Stomach (tissue), 8 donors: ENCODE measurements at regions not wholly inside any gene's neighbourhood (a gene's known extent, or its start where the extent isn't known, plus 50 kb on each side); places are given as distances from the start of the nearest gene placed in this dataset.

Experiments
- DNase-seq, 2 donors: peaks; one replicate each; pipeline versions ENCODE4 v3.0.0 to v3.0.0-alpha.2; 2013 to 2019
- H3K27ac ChIP-seq, 5 donors: fragments of 200-600 bp in 4 of 5; sonication (generic) in 4 of 5; one replicate each; pipeline ENCODE4 v1.5.1; 2013 to 2019; ENCODE audit warnings: mild to moderate bottlenecking in 1 of 5, moderate library complexity in 1 of 5
- H3K27me3 ChIP-seq, 3 donors: fragments of 200-600 bp; sonication (generic); one replicate each; pipeline ENCODE4 v1.5.1; 2017 to 2019; ENCODE audit warnings: mixed run types in 1 of 3
- H3K36me3 ChIP-seq, 4 donors: fragments of 200-600 bp; sonication (generic); 1 replicate in 3 of 4; 2 replicates in 1 of 4; pipeline ENCODE4 v1.5.1; 2016 to 2019
- H3K4me1 ChIP-seq, 4 donors: fragments of 200-600 bp; sonication (generic); one replicate each; pipeline ENCODE4 v1.5.1; 2016 to 2019
- H3K4me3 ChIP-seq, 4 donors: fragments of 200-600 bp; sonication (generic) in 3 of 4; one replicate each; pipeline ENCODE4 v1.5.1; 2016 to 2019; ENCODE audit warnings: mild to moderate bottlenecking in 1 of 4
- H3K9me3 ChIP-seq, 4 donors: fragments of 200-600 bp; sonication (generic); one replicate each; pipeline ENCODE4 v1.5.1; 2016 to 2019
- EP300 ChIP-seq: sonication (generic); formaldehyde crosslinking; IDR thresholded peaks from one replicate; pipeline ENCODE4 v1.6.1; 2017; ENCODE audit warnings: antibody characterized with exemption
- POLR2A ChIP-seq, 4 donors: fragments of 450-650 bp; IDR thresholded peaks; one replicate each; pipeline ENCODE4 v1.6.1; 2016; ENCODE audit warnings: antibody characterized with exemption in 4 of 4, control low read depth in 2 of 4, mild to moderate bottlenecking in 1 of 4, moderate library complexity in 1 of 4
- POLR2AphosphoS5 ChIP-seq, 3 donors: sonication (generic); formaldehyde crosslinking; IDR thresholded peaks; one replicate each; pipeline ENCODE4 v1.6.1; 2016; ENCODE audit warnings: antibody characterized with exemption in 3 of 3
- WGBS, 5 donors: extraction: QIAGEN DNeasy Blood & Tissue Kit in 3 of 5; methylation state at CpG; one replicate each; pipeline versions ENCODE4 v1.1.5 to v1.1.7; 2013 to 2018; 5-methylcytosine and 5-hydroxymethylcytosine counted together
- intact Hi-C: fragments of 100-400 bp; cut with DNase I; formaldehyde crosslinking; loops from one replicate; pipeline ENCODE4 v1.15.1; 2023; ENCODE audit warnings: low total_unique reads
- TF ChIP-seq, protein P1 (sequence below), 7 experiments: fragments of 450-650 bp in 4 of 7; fragments of 200-600 bp in 3 of 7; sonication (generic) in 3 of 7; IDR thresholded peaks; one replicate each; pipeline ENCODE4 v1.5.1; 2016 to 2019; ENCODE audit warnings: antibody characterized with exemption in 7 of 7, control low read depth in 2 of 7, mild to moderate bottlenecking in 1 of 7
- donor health status: healthy with polysubstance abuse.
- donor health status: Bipolar disorder and iron deficiency.
- donor health status: healthy.

DNA sequence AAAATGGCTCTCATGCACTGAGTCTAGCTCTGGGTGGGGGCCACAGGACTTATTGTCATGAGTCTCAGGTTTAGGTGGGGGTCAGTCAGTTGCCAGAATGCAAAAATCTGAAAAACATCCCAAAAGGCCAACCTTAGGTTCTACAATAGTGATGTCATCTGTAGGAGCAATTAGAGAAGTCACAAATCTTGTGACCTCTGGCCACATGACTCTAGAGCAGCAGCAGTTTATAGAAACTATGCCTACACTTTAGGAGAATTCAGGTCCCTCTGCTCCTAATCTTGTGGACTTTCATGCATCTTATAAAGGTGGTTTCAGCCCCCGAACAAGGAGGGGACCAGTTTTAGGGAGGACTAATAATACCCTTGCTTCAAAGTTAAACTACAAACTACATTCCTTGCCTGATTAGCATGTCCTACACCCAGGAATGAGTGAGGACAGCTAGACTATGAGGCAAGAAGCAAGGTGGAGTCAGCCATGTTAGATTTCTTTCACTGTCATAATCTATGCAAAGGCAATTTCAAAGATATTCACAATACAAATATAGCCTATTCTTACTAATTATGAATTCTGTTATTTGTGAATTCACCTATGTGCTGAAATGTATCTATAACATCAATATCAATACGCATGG is 123.5 kb upstream of the ADCY1 start:
- Histone ChIP-seq H3K4me3 (no peak overlapping the region), H3K4me1 (no peaks in the 10 kb centered on the region), H3K27ac (no peak overlapping the region), H3K27me3 (peaks cover 0 to 4% (median 0%) of the 10 kb centered on the region in 3 donors), H3K9me3 (no peaks in the 10 kb centered on the region), H3K36me3 (no peaks in the 10 kb centered on the region)
- intact Hi-C loops: no loop called here
- no peak for DNase-seq
- WGBS, 5 donors: 88 to 97% (median 93%) methylated on average over 2 of the region's 2 CpGs
- TF ChIP-seq POLR2AphosphoS5 (IDR thresholded peaks at IDR 0.05): no peak
- TF ChIP-seq EP300: no peak
- TF ChIP-seq, protein P1, sequence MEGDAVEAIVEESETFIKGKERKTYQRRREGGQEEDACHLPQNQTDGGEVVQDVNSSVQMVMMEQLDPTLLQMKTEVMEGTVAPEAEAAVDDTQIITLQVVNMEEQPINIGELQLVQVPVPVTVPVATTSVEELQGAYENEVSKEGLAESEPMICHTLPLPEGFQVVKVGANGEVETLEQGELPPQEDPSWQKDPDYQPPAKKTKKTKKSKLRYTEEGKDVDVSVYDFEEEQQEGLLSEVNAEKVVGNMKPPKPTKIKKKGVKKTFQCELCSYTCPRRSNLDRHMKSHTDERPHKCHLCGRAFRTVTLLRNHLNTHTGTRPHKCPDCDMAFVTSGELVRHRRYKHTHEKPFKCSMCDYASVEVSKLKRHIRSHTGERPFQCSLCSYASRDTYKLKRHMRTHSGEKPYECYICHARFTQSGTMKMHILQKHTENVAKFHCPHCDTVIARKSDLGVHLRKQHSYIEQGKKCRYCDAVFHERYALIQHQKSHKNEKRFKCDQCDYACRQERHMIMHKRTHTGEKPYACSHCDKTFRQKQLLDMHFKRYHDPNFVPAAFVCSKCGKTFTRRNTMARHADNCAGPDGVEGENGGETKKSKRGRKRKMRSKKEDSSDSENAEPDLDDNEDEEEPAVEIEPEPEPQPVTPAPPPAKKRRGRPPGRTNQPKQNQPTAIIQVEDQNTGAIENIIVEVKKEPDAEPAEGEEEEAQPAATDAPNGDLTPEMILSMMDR (IDR thresholded peaks at IDR 0.05): no peak
- TF ChIP-seq POLR2A (IDR thresholded peaks at IDR 0.05): no peak

DNA sequence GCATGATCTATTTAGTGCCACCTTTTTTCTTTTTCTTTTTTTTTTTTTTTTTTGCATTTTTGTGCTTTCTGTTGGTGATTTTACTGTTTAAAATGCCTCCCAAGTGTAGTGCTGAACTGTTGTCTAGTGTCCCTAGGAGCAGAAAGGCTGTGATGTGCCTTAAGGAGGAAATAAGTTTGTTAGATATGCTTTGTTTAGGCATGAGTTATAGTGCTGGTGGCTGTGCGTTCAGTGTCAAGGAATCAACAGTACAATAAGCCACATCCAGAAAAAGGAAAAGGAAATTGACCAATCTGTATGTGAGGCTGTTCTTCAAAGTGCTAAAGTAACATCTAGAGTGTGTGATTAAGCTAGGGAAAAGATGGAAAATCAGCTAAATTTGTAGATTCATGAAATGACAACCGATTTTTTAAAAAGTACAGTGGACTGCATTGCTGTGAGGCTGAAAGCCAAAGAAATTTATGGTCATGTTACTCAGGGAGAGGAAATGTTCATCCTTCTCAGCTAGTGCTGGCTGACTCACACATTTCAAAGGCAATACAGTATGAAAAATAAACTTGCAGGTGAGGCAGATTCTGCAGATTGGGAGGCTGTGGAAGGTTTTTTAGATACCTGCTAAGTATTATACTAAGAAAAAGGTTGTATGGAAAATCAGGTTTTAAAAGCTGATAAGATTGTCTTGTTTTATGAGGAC is 122.7 kb upstream of the ADCY1 start:
- TF ChIP-seq, protein P1 (IDR thresholded peaks at IDR 0.05): no peak
- TF ChIP-seq POLR2AphosphoS5 (IDR thresholded peaks at IDR 0.05) (no peak), POLR2A (IDR thresholded peaks at IDR 0.05) (no peak), EP300 (no peak)
- H3K27ac ChIP-seq: no peak overlapping the region
- H3K36me3 ChIP-seq: no peaks in the 10 kb centered on the region
- intact Hi-C loops: no loop called here
- peaks cover 0 to 5% (median 0%) of the 10 kb centered on the region in 3 donors for H3K27me3 ChIP-seq
- H3K4me1 ChIP-seq: no peaks in the 10 kb centered on the region
- no peaks in the 10 kb centered on the region for H3K9me3 ChIP-seq
- WGBS, 5 donors: 29 to 46% (median 32%) methylated on average over 2 of the region's 2 CpGs
- H3K4me3 ChIP-seq: no peak overlapping the region
- DNase-seq: no peak

DNA sequence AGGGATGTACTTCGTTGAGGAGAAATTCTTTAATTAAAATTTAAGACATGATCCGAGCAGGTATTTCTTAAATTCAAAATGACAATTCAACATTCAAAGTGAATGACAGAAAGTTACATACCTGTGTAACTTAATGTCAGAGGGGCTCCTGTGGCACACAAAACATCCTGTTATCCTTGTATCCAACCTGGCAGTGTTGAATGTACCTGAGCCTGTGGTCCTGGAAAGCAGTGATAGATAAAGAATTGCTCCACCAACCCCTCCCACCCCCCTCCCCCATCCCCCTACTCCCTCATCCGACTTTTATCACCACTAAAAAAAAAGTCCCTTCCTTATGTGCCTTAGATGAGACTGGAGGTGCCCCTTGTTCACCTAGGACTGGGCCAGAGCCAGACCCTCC is 119.4 kb upstream of the ADCY1 start:
- H3K27me3 ChIP-seq: peaks cover 0 to 5% (median 0%) of the 10 kb centered on the region in 3 donors
- WGBS, 5 donors: 56 to 69% (median 63%) methylated on average over 3 of the region's 3 CpGs
- no peak overlapping the region for H3K27ac ChIP-seq
- H3K9me3 ChIP-seq: no peaks in the 10 kb centered on the region
- no peak for DNase-seq
- H3K4me3 ChIP-seq: no peak overlapping the region
- intact Hi-C loops: no loop called here
- no peaks in the 10 kb centered on the region for H3K36me3 ChIP-seq
- no peaks in the 10 kb centered on the region for H3K4me1 ChIP-seq
- TF ChIP-seq POLR2AphosphoS5 (IDR thresholded peaks at IDR 0.05) (no peak), POLR2A (IDR thresholded peaks at IDR 0.05) (no peak), EP300 (no peak)
- TF ChIP-seq, protein P1 (IDR thresholded peaks at IDR 0.05): no peak

DNA sequence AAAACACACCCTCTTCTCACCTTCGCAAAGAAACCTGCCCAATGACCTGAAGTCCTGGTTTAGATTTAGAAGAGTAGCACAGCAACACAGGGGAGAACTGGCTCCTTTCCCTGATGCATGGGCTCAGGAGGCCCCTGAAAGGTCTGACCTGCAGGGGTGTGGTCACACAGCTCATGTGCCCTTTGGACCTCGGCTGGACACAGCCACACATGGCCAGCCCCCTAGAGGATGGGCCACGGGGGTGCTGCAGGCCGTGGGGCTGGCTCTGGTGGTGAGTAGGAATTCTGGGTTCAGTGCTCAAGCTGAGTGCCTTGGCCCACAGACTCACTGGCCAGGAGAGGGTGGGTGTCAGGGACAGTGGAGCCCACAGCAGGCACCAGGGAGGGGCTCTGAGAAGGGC is 118.5 kb upstream of the ADCY1 start:
- Histone ChIP-seq H3K36me3 (no peaks in the 10 kb centered on the region), H3K9me3 (no peaks in the 10 kb centered on the region), H3K27me3 (peaks cover 0 to 5% (median 0%) of the 10 kb centered on the region in 3 donors), H3K27ac (no peak overlapping the region), H3K4me1 (no peaks in the 10 kb centered on the region), H3K4me3 (no peak overlapping the region)
- intact Hi-C loops: no loop called here
- DNase-seq: no peak
- TF ChIP-seq, protein P1 (IDR thresholded peaks at IDR 0.05): no peak
- 37 to 75% (median 57%) methylated on average over 1 to 4 of the region's 4 CpGs for WGBS, 5 donors
